ENCODE measurements at regions not wholly inside any gene's neighbourhood (a gene's known extent, or its start where the extent isn't known, plus 50 kb on each side); places are given as distances from the start of the nearest gene placed in this dataset.

DNA sequence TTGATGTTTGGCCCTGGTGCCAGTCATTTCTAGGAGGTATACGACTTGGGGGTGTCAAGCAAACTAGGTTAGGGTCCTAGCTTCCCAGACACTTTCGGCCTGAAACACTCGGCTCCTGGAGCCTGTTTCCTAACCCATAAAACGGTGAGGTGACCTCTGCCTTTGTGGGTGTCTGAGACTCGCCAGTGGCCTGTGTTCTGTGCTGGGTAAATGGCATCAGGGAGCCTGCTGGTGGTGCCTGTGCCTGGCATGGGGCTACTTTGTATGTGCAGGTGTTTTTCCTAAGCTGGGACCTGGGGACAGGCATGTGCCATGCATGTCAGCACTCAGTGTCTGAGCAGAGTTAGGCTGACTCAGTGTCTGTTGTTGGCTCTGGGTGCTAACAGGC lies 139.2 kb downstream of the GLI2 start:
- TF ChIP-seq PKNOX1 (IDR thresholded peaks at IDR 0.05) = no peak
- TF ChIP-seq SUZ12 (IDR thresholded peaks at IDR 0.05) = no peak
- TF ChIP-seq LEF1 (IDR thresholded peaks at IDR 0.05; ENCODE audit: borderline replicate concordance) = no peak
- no peak for TF ChIP-seq TARDBP (IDR thresholded peaks at IDR 0.05)
- no peak for TF ChIP-seq FOXA1 (IDR thresholded peaks at IDR 0.05)
- TF ChIP-seq ELF4 (IDR thresholded peaks at IDR 0.05) = no peak
- TF ChIP-seq BHLHE40 (IDR thresholded peaks at IDR 0.05; ENCODE audit: borderline replicate concordance) = no peak
- TF ChIP-seq SP1 (IDR thresholded peaks at IDR 0.05) = no peak
- no peak for TF ChIP-seq FOXM1 (IDR thresholded peaks at IDR 0.05; ENCODE audit: borderline replicate concordance)
- no peak for TF ChIP-seq HDGF (IDR thresholded peaks at IDR 0.05; ENCODE audit: borderline replicate concordance)
- TF ChIP-seq NFRKB (IDR thresholded peaks at IDR 0.05) = no peak
- no peak for TF ChIP-seq ZNF384 (IDR thresholded peaks at IDR 0.05)
